WTC11 (cell line): ENCODE measurements at regions not wholly inside any gene's neighbourhood (a gene's known extent, or its start where the extent isn't known, plus 50 kb on each side); places are given as distances from the start of the nearest gene placed in this dataset.

Experiments used
- ATAC-seq: fragments of 200-7000 bp; cut with Tn5 transposase; 2 replicates; pipeline ENCODE4 v1.10.0; 2021; ENCODE audit warnings: mild to moderate bottlenecking, moderate library complexity
- CTCF ChIA-PET: fragments of 300-600 bp; sonication (Branson Sonifier 250); formaldehyde crosslinking; loops from one replicate; lab custom pipeline; 2021; ENCODE audit warnings: antibody characterized with exemption; lab: Charles Lee
- POLR2A ChIA-PET: fragments of 350-600 bp; sonication (Branson Sonifier 250); formaldehyde crosslinking; loops from one replicate; lab custom pipeline; 2021; ENCODE audit warnings: antibody characterized with exemption; lab: Charles Lee
- DNase-seq: peaks from one replicate; pipeline ENCODE4 v3.0.0; 2021; ENCODE audit warnings: low spot score
- H3K27ac Mint-ChIP-seq: 2 replicates; pipeline ENCODE4 v1.8.0; 2021; ENCODE audit warnings: mixed read lengths
- H3K27me3 Mint-ChIP-seq: 2 replicates; pipeline ENCODE4 v1.8.0; 2021; ENCODE audit warnings: low read depth, mild to moderate bottlenecking, moderate library complexity, mixed read lengths
- H3K36me3 Mint-ChIP-seq: 2 replicates; pipeline ENCODE4 v1.8.0; 2021; ENCODE audit warnings: mixed read lengths
- H3K4me1 Mint-ChIP-seq: 2 replicates; pipeline ENCODE4 v1.8.0; 2022; ENCODE audit warnings: mixed read lengths
- H3K4me3 Mint-ChIP-seq: 2 replicates; pipeline ENCODE4 v1.8.0; 2021; ENCODE audit warnings: mild to moderate bottlenecking, moderate library complexity, mixed read lengths
- H3K9me3 Mint-ChIP-seq: 2 replicates; pipeline ENCODE4 v1.8.0; 2021; ENCODE audit warnings: mixed read lengths
- CREM ChIP-seq: sonication (generic); formaldehyde crosslinking; IDR thresholded peaks from 2 replicates; pipeline ENCODE4 v1.8.1; 2022; ENCODE audit warnings: mild to moderate bottlenecking, missing genetic modification reagents, moderate library complexity
- ESRRA ChIP-seq: sonication (generic); formaldehyde crosslinking; IDR thresholded peaks from 2 replicates; pipeline ENCODE4 v1.8.1; 2022; ENCODE audit warnings: mild to moderate bottlenecking, missing genetic modification reagents, borderline replicate concordance
- FOXP1 ChIP-seq: sonication (generic); formaldehyde crosslinking; IDR thresholded peaks from 2 replicates; pipeline ENCODE4 v1.8.0; 2022; ENCODE audit warnings: missing genetic modification reagents, mild to moderate bottlenecking, moderate library complexity, borderline replicate concordance
- GTF2I ChIP-seq: fragments of 250-450 bp; sonication (Bioruptor Pico); conservative IDR thresholded peaks from 2 replicates; pipeline ENCODE4 v1.4.0; 2021; ENCODE audit warnings: mild to moderate bottlenecking
- HMGA2 ChIP-seq: fragments of 250-450 bp; sonication (Bioruptor Pico); IDR thresholded peaks from 2 replicates; pipeline ENCODE4 v1.4.0; 2021; ENCODE audit warnings: mild to moderate bottlenecking, moderate library complexity
- IRF2 ChIP-seq: sonication (generic); formaldehyde crosslinking; IDR thresholded peaks from 2 replicates; pipeline ENCODE4 v1.8.0; 2022; ENCODE audit warnings: low read depth, missing genetic modification reagents, borderline replicate concordance
- KAT7 ChIP-seq: sonication (generic); formaldehyde crosslinking; IDR thresholded peaks from 2 replicates; pipeline ENCODE4 v1.8.1; 2023; ENCODE audit warnings: missing genetic modification reagents, mild to moderate bottlenecking, borderline replicate concordance
- NFATC4 ChIP-seq: fragments of 250-450 bp; sonication (Bioruptor Pico); IDR thresholded peaks from 2 replicates; pipeline ENCODE4 v1.9.0; 2021; ENCODE audit warnings: mild to moderate bottlenecking
- NR2C2 ChIP-seq: sonication (generic); formaldehyde crosslinking; IDR thresholded peaks from 2 replicates; pipeline ENCODE4 v1.8.0; 2022; ENCODE audit warnings: mild to moderate bottlenecking, missing genetic modification reagents
- ZNF423 ChIP-seq: fragments of 250-450 bp; sonication (Bioruptor Pico); IDR thresholded peaks from 2 replicates; pipeline ENCODE4 v2.1.2; 2022; ENCODE audit warnings: mild to moderate bottlenecking, moderate library complexity
- TF ChIP-seq, protein P1 (sequence below): fragments of 200-600 bp; IDR thresholded peaks from 2 replicates; pipeline ENCODE4 v1.8.0; 2022; ENCODE audit warnings: antibody characterized with exemption
- TF ChIP-seq, protein P2 (sequence below): sonication (generic); formaldehyde crosslinking; IDR thresholded peaks from 2 replicates; pipeline ENCODE4 v1.8.1; 2023; ENCODE audit warnings: mild to moderate bottlenecking, missing genetic modification reagents
- TF ChIP-seq, protein P3 (sequence below): fragments of 250-450 bp; sonication (Bioruptor Pico); IDR thresholded peaks from 2 replicates; pipeline ENCODE4 v1.8.0; 2021; ENCODE audit warnings: mild to moderate bottlenecking
- TF ChIP-seq, protein P4 (sequence below): sonication (generic); formaldehyde crosslinking; IDR thresholded peaks from 2 replicates; pipeline ENCODE4 v1.8.1; 2022; ENCODE audit warnings: low read depth, mild to moderate bottlenecking, moderate library complexity, missing genetic modification reagents, borderline replicate concordance
- TF ChIP-seq, protein P5 (sequence below): sonication (generic); formaldehyde crosslinking; conservative IDR thresholded peaks from 2 replicates; pipeline ENCODE4 v1.8.1; 2022; ENCODE audit warnings: mild to moderate bottlenecking, missing genetic modification reagents
- TF ChIP-seq, protein P6 (sequence below): sonication (generic); formaldehyde crosslinking; IDR thresholded peaks from 2 replicates; pipeline ENCODE4 v1.8.1; 2022; ENCODE audit warnings: mild to moderate bottlenecking, moderate library complexity, missing genetic modification reagents
- TF ChIP-seq, protein P7 (sequence below): sonication (generic); formaldehyde crosslinking; IDR thresholded peaks from 2 replicates; pipeline ENCODE4 v1.8.0; 2023; ENCODE audit warnings: mild to moderate bottlenecking, missing genetic modification reagents

DNA sequence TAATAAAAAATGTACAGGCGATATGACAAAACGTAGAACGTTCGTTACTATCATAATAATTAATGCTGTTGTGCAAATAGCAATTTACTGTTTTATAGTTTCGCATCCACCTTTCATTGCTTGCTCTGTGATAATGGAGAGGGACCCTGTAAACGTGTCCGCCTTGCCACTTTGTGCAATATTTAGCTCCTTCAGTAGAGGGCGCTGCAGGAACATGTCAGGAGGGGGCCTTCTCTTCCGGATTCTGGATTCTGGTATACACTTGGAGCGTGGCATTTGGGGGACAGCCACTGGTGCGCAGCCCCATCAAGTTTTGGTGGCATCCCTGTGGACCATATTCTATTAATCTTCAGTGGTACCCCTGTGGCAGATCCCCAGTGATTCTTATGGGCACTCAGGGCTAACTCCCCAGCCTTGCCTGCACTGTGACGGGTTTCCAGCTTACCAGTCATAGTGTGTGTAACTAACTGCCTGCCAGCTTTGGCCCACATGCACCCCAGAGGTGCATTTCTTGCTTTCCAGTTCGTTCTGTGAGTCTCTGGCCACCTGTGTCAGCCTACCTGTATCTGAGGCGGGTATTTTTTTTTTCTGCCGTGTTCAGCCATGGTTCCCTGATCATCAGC lies 140.3 kb downstream of the CYRIA start:
- ATAC-seq = peak; percentile 82
- H3K27ac Mint-ChIP-seq = no peak overlapping the region
- TF ChIP-seq, protein P1, sequence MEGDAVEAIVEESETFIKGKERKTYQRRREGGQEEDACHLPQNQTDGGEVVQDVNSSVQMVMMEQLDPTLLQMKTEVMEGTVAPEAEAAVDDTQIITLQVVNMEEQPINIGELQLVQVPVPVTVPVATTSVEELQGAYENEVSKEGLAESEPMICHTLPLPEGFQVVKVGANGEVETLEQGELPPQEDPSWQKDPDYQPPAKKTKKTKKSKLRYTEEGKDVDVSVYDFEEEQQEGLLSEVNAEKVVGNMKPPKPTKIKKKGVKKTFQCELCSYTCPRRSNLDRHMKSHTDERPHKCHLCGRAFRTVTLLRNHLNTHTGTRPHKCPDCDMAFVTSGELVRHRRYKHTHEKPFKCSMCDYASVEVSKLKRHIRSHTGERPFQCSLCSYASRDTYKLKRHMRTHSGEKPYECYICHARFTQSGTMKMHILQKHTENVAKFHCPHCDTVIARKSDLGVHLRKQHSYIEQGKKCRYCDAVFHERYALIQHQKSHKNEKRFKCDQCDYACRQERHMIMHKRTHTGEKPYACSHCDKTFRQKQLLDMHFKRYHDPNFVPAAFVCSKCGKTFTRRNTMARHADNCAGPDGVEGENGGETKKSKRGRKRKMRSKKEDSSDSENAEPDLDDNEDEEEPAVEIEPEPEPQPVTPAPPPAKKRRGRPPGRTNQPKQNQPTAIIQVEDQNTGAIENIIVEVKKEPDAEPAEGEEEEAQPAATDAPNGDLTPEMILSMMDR = peak; percentile 78
- TF ChIP-seq, protein P2, sequence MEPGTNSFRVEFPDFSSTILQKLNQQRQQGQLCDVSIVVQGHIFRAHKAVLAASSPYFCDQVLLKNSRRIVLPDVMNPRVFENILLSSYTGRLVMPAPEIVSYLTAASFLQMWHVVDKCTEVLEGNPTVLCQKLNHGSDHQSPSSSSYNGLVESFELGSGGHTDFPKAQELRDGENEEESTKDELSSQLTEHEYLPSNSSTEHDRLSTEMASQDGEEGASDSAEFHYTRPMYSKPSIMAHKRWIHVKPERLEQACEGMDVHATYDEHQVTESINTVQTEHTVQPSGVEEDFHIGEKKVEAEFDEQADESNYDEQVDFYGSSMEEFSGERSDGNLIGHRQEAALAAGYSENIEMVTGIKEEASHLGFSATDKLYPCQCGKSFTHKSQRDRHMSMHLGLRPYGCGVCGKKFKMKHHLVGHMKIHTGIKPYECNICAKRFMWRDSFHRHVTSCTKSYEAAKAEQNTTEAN = no peak
- CTCF ChIA-PET = interaction anchor here (0.6 to 3.4 kb wide), 34 partner anchors 8 to 890 kb away, joined by 3 to 44 read pairs (median 4); no protein-coding TSS in a partner anchor
- H3K36me3 Mint-ChIP-seq = no peaks in the 10 kb centered on the region
- peaks cover 3% of the 10 kb centered on the region; the same call in 1 of the 2 replicates for H3K27me3 Mint-ChIP-seq
- H3K4me3 Mint-ChIP-seq = no peak overlapping the region
- H3K4me1 Mint-ChIP-seq = peaks cover 15% of the 10 kb centered on the region
- no peaks in the 10 kb centered on the region for H3K9me3 Mint-ChIP-seq
- POLR2A ChIA-PET = no interaction called here
- peak; percentile 81 for DNase-seq

DNA sequence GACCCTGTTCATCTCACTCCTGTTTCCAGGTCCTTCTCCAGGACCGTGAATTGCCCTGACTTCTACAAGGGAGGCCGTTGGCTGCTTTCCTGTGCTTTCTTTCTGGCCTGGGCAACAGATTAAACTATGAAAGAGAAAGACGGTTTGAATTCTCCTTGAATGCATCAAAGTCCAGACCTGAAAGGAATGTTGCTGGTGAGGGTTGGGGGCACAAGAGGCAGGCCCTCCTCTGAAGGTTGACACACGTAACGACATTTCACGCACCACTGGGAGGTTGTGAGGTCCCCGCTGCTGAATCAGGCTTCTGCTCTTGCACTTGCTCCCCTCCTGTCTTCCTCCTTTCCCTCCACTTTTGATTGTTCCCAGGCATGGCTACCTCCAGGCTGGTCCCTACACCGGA lies 141.9 kb downstream of the CYRIA start:
- no peak overlapping the region for H3K4me3 Mint-ChIP-seq
- no peak for DNase-seq
- POLR2A ChIA-PET = no interaction called here
- H3K36me3 Mint-ChIP-seq = no peaks in the 10 kb centered on the region
- CTCF ChIA-PET = interaction anchor here (1.1 to 3.4 kb wide), 3 partner anchors 16 to 233 kb away, joined by 4 to 19 read pairs (median 4); no protein-coding TSS in a partner anchor
- no peak overlapping the region for H3K27ac Mint-ChIP-seq
- no peaks in the 10 kb centered on the region for H3K9me3 Mint-ChIP-seq
- H3K27me3 Mint-ChIP-seq = peaks cover 3% of the 10 kb centered on the region; the same call in 1 of the 2 replicates
- no peak for TF ChIP-seq FOXP1
- TF ChIP-seq NFATC4 (CRISPR knock-in tag) = no peak
- TF ChIP-seq, protein P3, sequence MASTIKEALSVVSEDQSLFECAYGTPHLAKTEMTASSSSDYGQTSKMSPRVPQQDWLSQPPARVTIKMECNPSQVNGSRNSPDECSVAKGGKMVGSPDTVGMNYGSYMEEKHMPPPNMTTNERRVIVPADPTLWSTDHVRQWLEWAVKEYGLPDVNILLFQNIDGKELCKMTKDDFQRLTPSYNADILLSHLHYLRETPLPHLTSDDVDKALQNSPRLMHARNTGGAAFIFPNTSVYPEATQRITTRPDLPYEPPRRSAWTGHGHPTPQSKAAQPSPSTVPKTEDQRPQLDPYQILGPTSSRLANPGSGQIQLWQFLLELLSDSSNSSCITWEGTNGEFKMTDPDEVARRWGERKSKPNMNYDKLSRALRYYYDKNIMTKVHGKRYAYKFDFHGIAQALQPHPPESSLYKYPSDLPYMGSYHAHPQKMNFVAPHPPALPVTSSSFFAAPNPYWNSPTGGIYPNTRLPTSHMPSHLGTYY (CRISPR knock-in tag) = no peak
- no peak for TF ChIP-seq HMGA2 (CRISPR knock-in tag)
- TF ChIP-seq, protein P4, sequence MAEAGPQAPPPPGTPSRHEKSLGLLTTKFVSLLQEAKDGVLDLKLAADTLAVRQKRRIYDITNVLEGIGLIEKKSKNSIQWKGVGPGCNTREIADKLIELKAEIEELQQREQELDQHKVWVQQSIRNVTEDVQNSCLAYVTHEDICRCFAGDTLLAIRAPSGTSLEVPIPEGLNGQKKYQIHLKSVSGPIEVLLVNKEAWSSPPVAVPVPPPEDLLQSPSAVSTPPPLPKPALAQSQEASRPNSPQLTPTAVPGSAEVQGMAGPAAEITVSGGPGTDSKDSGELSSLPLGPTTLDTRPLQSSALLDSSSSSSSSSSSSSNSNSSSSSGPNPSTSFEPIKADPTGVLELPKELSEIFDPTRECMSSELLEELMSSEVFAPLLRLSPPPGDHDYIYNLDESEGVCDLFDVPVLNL = no peak
- TF ChIP-seq IRF2 (CRISPR knock-in tag) = no peak
- peaks cover 15% of the 10 kb centered on the region for H3K4me1 Mint-ChIP-seq
- peak; percentile 45 for ATAC-seq

DNA sequence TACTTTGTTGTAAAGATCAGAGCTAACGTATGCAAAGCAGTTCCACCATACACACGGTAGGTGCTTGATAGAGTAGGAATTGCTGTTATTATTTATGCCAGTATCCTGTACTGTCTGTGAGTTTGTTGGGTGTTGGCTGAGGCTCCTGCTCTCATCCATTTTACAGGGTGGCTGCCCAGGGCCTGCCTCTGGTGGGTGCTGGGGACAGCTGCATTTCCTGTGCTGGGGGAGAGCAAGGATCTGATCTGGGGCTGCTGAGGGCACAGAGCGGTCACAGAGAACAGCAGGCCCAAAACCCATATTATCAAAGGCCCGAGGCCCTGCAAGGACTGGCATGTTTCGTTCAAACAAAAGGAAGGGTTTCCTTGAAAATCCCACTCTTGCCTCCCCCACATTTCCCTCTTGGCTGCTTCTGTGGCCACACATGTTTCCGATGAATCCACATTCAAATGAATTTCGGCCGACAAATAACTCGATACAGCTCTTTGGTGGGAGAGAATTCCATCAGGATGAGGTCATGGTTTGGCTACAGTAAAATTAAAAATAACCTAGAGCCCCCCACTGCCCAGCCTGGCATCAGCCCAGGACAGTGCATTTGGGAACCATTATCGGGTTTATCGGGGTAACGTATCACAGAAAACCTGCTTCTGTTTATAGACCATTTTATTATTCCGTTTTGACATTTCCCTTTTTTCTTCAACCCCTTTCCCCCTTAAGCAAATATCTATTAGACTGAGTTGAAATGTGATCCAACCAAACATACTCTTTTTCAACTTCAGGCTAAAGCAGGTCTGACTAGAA lies 143.4 kb downstream of the CYRIA start:
- H3K4me3 Mint-ChIP-seq = no peak overlapping the region
- no peak for DNase-seq
- H3K9me3 Mint-ChIP-seq = no peaks in the 10 kb centered on the region
- no peaks in the 10 kb centered on the region for H3K36me3 Mint-ChIP-seq
- no peak for ATAC-seq
- peaks cover 3% of the 10 kb centered on the region; the same call in 1 of the 2 replicates for H3K27me3 Mint-ChIP-seq
- H3K4me1 Mint-ChIP-seq = peaks cover 15% of the 10 kb centered on the region
- H3K27ac Mint-ChIP-seq = no peak overlapping the region
- ChIA-PET CTCF (interaction anchor here (1.2 to 1.8 kb wide), 2 partner anchors 96 to 235 kb away, joined by 3 to 4 read pairs; no protein-coding TSS in a partner anchor), POLR2A (no interaction called here)
- TF ChIP-seq, protein P5, sequence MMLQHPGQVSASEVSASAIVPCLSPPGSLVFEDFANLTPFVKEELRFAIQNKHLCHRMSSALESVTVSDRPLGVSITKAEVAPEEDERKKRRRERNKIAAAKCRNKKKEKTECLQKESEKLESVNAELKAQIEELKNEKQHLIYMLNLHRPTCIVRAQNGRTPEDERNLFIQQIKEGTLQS (CRISPR knock-in tag) = no peak
- TF ChIP-seq FOXP1 (no peak), NR2C2 (CRISPR knock-in tag) (no peak), KAT7 (CRISPR knock-in tag) (no peak), GTF2I (CRISPR knock-in tag) (no peak), CREM (no peak), ZNF423 (no peak), ESRRA (CRISPR knock-in tag) (no peak)
- TF ChIP-seq, protein P6, sequence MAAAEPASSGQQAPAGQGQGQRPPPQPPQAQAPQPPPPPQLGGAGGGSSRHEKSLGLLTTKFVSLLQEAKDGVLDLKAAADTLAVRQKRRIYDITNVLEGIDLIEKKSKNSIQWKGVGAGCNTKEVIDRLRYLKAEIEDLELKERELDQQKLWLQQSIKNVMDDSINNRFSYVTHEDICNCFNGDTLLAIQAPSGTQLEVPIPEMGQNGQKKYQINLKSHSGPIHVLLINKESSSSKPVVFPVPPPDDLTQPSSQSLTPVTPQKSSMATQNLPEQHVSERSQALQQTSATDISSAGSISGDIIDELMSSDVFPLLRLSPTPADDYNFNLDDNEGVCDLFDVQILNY (CRISPR knock-in tag) = no peak
- TF ChIP-seq, protein P7, sequence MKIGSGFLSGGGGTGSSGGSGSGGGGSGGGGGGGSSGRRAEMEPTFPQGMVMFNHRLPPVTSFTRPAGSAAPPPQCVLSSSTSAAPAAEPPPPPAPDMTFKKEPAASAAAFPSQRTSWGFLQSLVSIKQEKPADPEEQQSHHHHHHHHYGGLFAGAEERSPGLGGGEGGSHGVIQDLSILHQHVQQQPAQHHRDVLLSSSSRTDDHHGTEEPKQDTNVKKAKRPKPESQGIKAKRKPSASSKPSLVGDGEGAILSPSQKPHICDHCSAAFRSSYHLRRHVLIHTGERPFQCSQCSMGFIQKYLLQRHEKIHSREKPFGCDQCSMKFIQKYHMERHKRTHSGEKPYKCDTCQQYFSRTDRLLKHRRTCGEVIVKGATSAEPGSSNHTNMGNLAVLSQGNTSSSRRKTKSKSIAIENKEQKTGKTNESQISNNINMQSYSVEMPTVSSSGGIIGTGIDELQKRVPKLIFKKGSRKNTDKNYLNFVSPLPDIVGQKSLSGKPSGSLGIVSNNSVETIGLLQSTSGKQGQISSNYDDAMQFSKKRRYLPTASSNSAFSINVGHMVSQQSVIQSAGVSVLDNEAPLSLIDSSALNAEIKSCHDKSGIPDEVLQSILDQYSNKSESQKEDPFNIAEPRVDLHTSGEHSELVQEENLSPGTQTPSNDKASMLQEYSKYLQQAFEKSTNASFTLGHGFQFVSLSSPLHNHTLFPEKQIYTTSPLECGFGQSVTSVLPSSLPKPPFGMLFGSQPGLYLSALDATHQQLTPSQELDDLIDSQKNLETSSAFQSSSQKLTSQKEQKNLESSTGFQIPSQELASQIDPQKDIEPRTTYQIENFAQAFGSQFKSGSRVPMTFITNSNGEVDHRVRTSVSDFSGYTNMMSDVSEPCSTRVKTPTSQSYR (CRISPR knock-in tag) = no peak
